ENCODE measurements at regions not wholly inside any gene's neighbourhood (a gene's known extent, or its start where the extent isn't known, plus 50 kb on each side); places are given as distances from the start of the nearest gene placed in this dataset.

DNA sequence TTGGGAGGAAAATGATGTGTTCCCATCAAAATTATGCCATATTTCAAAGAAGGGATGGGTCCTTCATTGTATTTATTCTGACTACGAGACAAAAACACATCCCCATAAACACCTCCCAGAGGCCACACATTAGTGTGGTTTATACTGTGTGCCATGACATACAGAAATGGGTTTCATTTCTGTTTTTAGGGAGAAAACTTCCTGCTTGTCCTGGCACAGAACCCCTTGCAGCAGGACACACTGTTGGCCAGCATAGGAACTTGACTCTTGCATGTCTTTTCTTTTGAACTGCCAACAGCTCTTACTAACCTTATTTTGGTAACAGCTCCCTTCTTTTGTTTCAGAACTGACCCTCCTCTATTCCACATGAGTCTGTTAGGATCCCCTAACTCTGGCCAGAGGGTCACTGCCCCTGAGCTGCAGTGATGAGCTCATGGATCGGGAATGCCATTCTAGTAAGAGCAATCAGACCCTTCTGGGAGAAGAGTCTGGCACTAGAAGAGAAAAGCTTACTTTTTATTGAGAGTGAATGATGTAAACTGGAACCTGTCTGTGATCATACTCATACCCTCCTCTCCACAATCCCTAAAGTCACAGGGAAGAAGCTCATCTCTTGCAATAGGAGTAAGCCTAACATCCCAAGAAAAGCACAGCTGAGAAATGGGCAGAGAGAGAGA, 86.4 kb downstream of the SMIM20 start:
- Histone ChIP-seq H4K91ac (ENCODE audit: low read depth, low read length, poor library complexity) (no peak overlapping the region), H2AK5ac (ENCODE audit: low read depth, low read length) (no peak overlapping the region), H2AFZ (ENCODE audit: low read length) (no peak overlapping the region), H3K18ac (ENCODE audit: low read length) (no peak overlapping the region), H3K9me3 (replicated peaks in 1 of 2; ENCODE audit: control insufficient read depth in 2 of 2, insufficient read depth in 1 of 2, low read depth in 1 of 2, low read length in 2 of 2) (no peaks in the 10 kb centered on the region), H4K8ac (ENCODE audit: low read depth, low read length) (no peak overlapping the region), H3K27ac (replicated peaks; ENCODE audit: low read length) (peak overlapping the region; percentile 20), H3K4me2 (ENCODE audit: insufficient read depth, low read length, poor library complexity, severe bottlenecking) (no peak overlapping the region), H2BK15ac (ENCODE audit: low read length) (no peak overlapping the region), H3K36me3 (replicated peaks in 1 of 2; ENCODE audit: control insufficient read depth in 2 of 2, insufficient read depth in 2 of 2, low read length in 2 of 2) (no peaks in the 10 kb centered on the region), H3K79me1 (ENCODE audit: low read depth, low read length) (no peaks in the 10 kb centered on the region), H2BK120ac (ENCODE audit: low read depth, low read length) (no peak overlapping the region), H3K27me3 (ENCODE audit: control insufficient read depth in 3 of 3, insufficient read depth in 3 of 3, low read depth in 1 of 3, low read length in 3 of 3) (no peaks in the 10 kb centered on the region), H3K9ac (ENCODE audit: low read depth, low read length, poor library complexity) (no peak overlapping the region), H3K4me1 (ENCODE audit: control insufficient read depth in 2 of 2, insufficient read depth in 1 of 2, low read depth in 1 of 2, low read length in 2 of 2) (peaks cover 0 to 1% of the 10 kb centered on the region in 2 donors), H3K14ac (ENCODE audit: low read length) (no peak overlapping the region), H3K4me3 (ENCODE audit: low read length in 2 of 2) (no peak overlapping the region), H3K23ac (ENCODE audit: low read depth, low read length, poor library complexity) (no peak overlapping the region), H2BK12ac (ENCODE audit: low read length) (no peak overlapping the region), H3K4ac (ENCODE audit: low read length) (no peak overlapping the region), H2BK5ac (ENCODE audit: low read length) (no peak overlapping the region)
- DNase-seq (ENCODE audit: low spot score), result no peak
- no CpG with 5 or more reads among the region's 2 CpGs for WGBS, 2 donors (ENCODE audit: extremely low coverage in 2 of 2, insufficient read length in 2 of 2, insufficient replicate concordance in 1 of 2)

DNA sequence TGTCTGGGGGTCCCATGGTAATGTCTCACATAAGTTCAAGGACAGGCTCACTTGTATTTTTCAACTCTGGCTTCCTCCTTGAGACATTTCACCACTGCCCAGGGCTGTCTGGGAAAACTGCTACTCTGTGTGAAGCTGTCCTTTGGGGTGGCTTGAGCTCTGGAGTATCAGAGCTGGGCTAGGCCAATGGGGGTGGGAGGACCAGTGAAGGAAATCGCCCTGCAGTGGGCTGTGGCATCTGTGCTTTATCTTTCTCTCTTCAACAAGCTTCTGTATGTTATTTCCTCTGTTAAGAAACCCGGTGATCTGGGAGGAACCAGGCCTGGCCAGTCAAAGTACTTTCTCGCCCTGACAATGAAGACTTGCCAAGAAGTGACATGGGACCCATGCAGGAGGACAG, 87.4 kb downstream of the SMIM20 start:
- H2BK15ac ChIP-seq (ENCODE audit: low read length), result no peak overlapping the region
- no peak overlapping the region for H4K8ac ChIP-seq (ENCODE audit: low read depth, low read length)
- H2BK12ac ChIP-seq (ENCODE audit: low read length), result no peak overlapping the region
- no peak overlapping the region for H3K4me3 ChIP-seq (ENCODE audit: low read length in 2 of 2)
- no peak overlapping the region for H2BK120ac ChIP-seq (ENCODE audit: low read depth, low read length)
- H3K4ac ChIP-seq (ENCODE audit: low read length), result no peak overlapping the region
- H4K91ac ChIP-seq (ENCODE audit: low read depth, low read length, poor library complexity), result no peak overlapping the region
- no peaks in the 10 kb centered on the region for H3K36me3 ChIP-seq (replicated peaks in 1 of 2; ENCODE audit: control insufficient read depth in 2 of 2, insufficient read depth in 2 of 2, low read length in 2 of 2)
- H3K18ac ChIP-seq (ENCODE audit: low read length), result peak overlapping the region; percentile 67
- no peak overlapping the region for H3K23ac ChIP-seq (ENCODE audit: low read depth, low read length, poor library complexity)
- no peak overlapping the region for H2AFZ ChIP-seq (ENCODE audit: low read length)
- no peak overlapping the region for H3K14ac ChIP-seq (ENCODE audit: low read length)
- H3K4me2 ChIP-seq (ENCODE audit: insufficient read depth, low read length, poor library complexity, severe bottlenecking), result no peak overlapping the region
- H3K9me3 ChIP-seq (replicated peaks in 1 of 2; ENCODE audit: control insufficient read depth in 2 of 2, insufficient read depth in 1 of 2, low read depth in 1 of 2, low read length in 2 of 2), result no peaks in the 10 kb centered on the region
- peaks cover 0 to 1% of the 10 kb centered on the region in 2 donors for H3K4me1 ChIP-seq (ENCODE audit: control insufficient read depth in 2 of 2, insufficient read depth in 1 of 2, low read depth in 1 of 2, low read length in 2 of 2)
- no peak overlapping the region for H3K9ac ChIP-seq (ENCODE audit: low read depth, low read length, poor library complexity)
- no peak for DNase-seq (ENCODE audit: low spot score)
- H2BK5ac ChIP-seq (ENCODE audit: low read length), result no peak overlapping the region
- H3K79me1 ChIP-seq (ENCODE audit: low read depth, low read length), result no peaks in the 10 kb centered on the region
- H3K27ac ChIP-seq (replicated peaks; ENCODE audit: low read length), result no peak overlapping the region
- no CpG with 5 or more reads among the region's 3 CpGs for WGBS, 2 donors (ENCODE audit: extremely low coverage in 2 of 2, insufficient read length in 2 of 2, insufficient replicate concordance in 1 of 2)
- H3K27me3 ChIP-seq (ENCODE audit: control insufficient read depth in 3 of 3, insufficient read depth in 3 of 3, low read depth in 1 of 3, low read length in 3 of 3), result no peaks in the 10 kb centered on the region
- peak overlapping the region; percentile 45 for H2AK5ac ChIP-seq (ENCODE audit: low read depth, low read length)

DNA sequence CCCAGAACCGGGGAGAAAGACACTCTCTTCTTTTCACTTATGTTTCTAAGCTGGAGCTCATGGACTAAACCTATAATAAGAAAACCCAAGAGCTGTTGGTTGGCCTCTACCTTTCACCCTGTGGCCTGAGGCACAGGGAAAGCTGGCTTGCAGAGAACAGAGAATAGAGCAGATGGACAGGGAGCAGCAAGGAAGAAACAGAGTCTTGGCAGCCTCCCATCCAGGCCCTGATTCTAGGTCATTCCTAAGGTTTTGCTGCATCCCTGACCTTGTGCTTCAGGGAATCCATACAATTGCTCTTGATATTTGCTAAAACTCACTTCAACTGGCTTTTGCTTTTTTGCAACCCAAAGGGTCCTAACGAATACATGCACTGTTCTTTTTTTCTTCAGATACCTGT, 87.8 kb downstream of the SMIM20 start:
- H3K79me1 ChIP-seq (ENCODE audit: low read depth, low read length), result no peaks in the 10 kb centered on the region
- H3K18ac ChIP-seq (ENCODE audit: low read length), result no peak overlapping the region
- no peak overlapping the region for H3K4me3 ChIP-seq (ENCODE audit: low read length in 2 of 2)
- no peak overlapping the region for H2AFZ ChIP-seq (ENCODE audit: low read length)
- peaks cover 0 to 1% of the 10 kb centered on the region in 2 donors for H3K4me1 ChIP-seq (ENCODE audit: control insufficient read depth in 2 of 2, insufficient read depth in 1 of 2, low read depth in 1 of 2, low read length in 2 of 2)
- WGBS, 2 donors (ENCODE audit: extremely low coverage in 2 of 2, insufficient read length in 2 of 2, insufficient replicate concordance in 1 of 2), result no CpG with 5 or more reads among the region's 2 CpGs
- H2BK120ac ChIP-seq (ENCODE audit: low read depth, low read length), result no peak overlapping the region
- no peaks in the 10 kb centered on the region for H3K27me3 ChIP-seq (ENCODE audit: control insufficient read depth in 3 of 3, insufficient read depth in 3 of 3, low read depth in 1 of 3, low read length in 3 of 3)
- H3K9me3 ChIP-seq (replicated peaks in 1 of 2; ENCODE audit: control insufficient read depth in 2 of 2, insufficient read depth in 1 of 2, low read depth in 1 of 2, low read length in 2 of 2), result no peaks in the 10 kb centered on the region
- no peak overlapping the region for H2BK12ac ChIP-seq (ENCODE audit: low read length)
- H3K27ac ChIP-seq (replicated peaks; ENCODE audit: low read length), result no peak overlapping the region
- no peak overlapping the region for H3K23ac ChIP-seq (ENCODE audit: low read depth, low read length, poor library complexity)
- no peak overlapping the region for H3K4ac ChIP-seq (ENCODE audit: low read length)
- H3K9ac ChIP-seq (ENCODE audit: low read depth, low read length, poor library complexity), result no peak overlapping the region
- H2AK5ac ChIP-seq (ENCODE audit: low read depth, low read length), result no peak overlapping the region
- H2BK5ac ChIP-seq (ENCODE audit: low read length), result no peak overlapping the region
- H2BK15ac ChIP-seq (ENCODE audit: low read length), result no peak overlapping the region
- no peak overlapping the region for H3K4me2 ChIP-seq (ENCODE audit: insufficient read depth, low read length, poor library complexity, severe bottlenecking)
- DNase-seq (ENCODE audit: low spot score), result no peak
- no peak overlapping the region for H4K91ac ChIP-seq (ENCODE audit: low read depth, low read length, poor library complexity)
- no peak overlapping the region for H3K14ac ChIP-seq (ENCODE audit: low read length)
- H3K36me3 ChIP-seq (replicated peaks in 1 of 2; ENCODE audit: control insufficient read depth in 2 of 2, insufficient read depth in 2 of 2, low read length in 2 of 2), result no peaks in the 10 kb centered on the region
- no peak overlapping the region for H4K8ac ChIP-seq (ENCODE audit: low read depth, low read length)

DNA sequence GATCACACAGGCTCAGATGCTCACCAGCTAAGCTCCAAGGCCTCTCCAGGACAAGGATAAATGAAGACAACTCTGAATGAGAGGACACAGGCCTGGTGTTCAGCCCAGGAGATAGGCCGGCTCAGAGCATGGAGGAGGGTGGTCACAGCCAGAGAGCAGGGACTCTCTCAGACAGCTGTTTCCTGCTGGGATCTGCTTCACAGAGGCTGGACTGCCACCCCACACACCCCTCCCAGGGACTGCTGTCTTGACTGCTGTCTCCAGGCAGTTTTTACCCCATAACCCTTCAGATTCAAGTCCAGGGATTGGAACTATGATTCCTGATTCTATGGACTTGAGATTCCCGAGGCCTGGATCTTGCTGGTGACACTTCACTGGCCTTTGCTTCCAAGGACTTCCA, 89.0 kb downstream of the SMIM20 start:
- Histone ChIP-seq H3K4me1 (ENCODE audit: control insufficient read depth in 2 of 2, insufficient read depth in 1 of 2, low read depth in 1 of 2, low read length in 2 of 2) (peaks cover 0 to 1% of the 10 kb centered on the region in 2 donors), H3K27me3 (ENCODE audit: control insufficient read depth in 3 of 3, insufficient read depth in 3 of 3, low read depth in 1 of 3, low read length in 3 of 3) (no peaks in the 10 kb centered on the region), H2BK5ac (ENCODE audit: low read length) (no peak overlapping the region), H3K4me3 (ENCODE audit: low read length in 2 of 2) (no peak overlapping the region), H2BK15ac (ENCODE audit: low read length) (peak overlapping the region; percentile 56), H3K9me3 (replicated peaks in 1 of 2; ENCODE audit: control insufficient read depth in 2 of 2, insufficient read depth in 1 of 2, low read depth in 1 of 2, low read length in 2 of 2) (no peaks in the 10 kb centered on the region), H3K4ac (ENCODE audit: low read length) (no peak overlapping the region), H3K18ac (ENCODE audit: low read length) (no peak overlapping the region), H2BK12ac (ENCODE audit: low read length) (no peak overlapping the region), H3K36me3 (replicated peaks in 1 of 2; ENCODE audit: control insufficient read depth in 2 of 2, insufficient read depth in 2 of 2, low read length in 2 of 2) (no peaks in the 10 kb centered on the region), H3K27ac (replicated peaks; ENCODE audit: low read length) (no peak overlapping the region), H3K23ac (ENCODE audit: low read depth, low read length, poor library complexity) (no peak overlapping the region), H3K9ac (ENCODE audit: low read depth, low read length, poor library complexity) (peak overlapping the region; percentile 56), H4K91ac (ENCODE audit: low read depth, low read length, poor library complexity) (no peak overlapping the region), H4K8ac (ENCODE audit: low read depth, low read length) (no peak overlapping the region), H3K4me2 (ENCODE audit: insufficient read depth, low read length, poor library complexity, severe bottlenecking) (no peak overlapping the region), H2BK120ac (ENCODE audit: low read depth, low read length) (no peak overlapping the region), H3K14ac (ENCODE audit: low read length) (no peak overlapping the region), H2AFZ (ENCODE audit: low read length) (no peak overlapping the region), H2AK5ac (ENCODE audit: low read depth, low read length) (no peak overlapping the region), H3K79me1 (ENCODE audit: low read depth, low read length) (no peaks in the 10 kb centered on the region)
- DNase-seq (ENCODE audit: low spot score), result no peak
- WGBS, 2 donors (ENCODE audit: extremely low coverage in 2 of 2, insufficient read length in 2 of 2, insufficient replicate concordance in 1 of 2), result no CpG with 5 or more reads among the region's 2 CpGs

All from neuronal stem cell (in vitro differentiated cells).